Right renal pelvis (tissue), 4 donors: ENCODE measurements at regions not wholly inside any gene's neighbourhood (a gene's known extent, or its start where the extent isn't known, plus 50 kb on each side); places are given as distances from the start of the nearest gene placed in this dataset.

ENCODE experiments used
- DNase-seq, 4 donors: peaks; one replicate each; pipeline ENCODE4 v3.0.0-alpha.2; 2013; ENCODE audit warnings: low read depth in 4 of 4, low spot score in 3 of 4, missing footprints in 1 of 4

- no peak for DNase-seq
Measured at GRCh38 chr17:36661047-36661666, 59.8 kb downstream of the MRM1 start.

GRCh38 chr17:36661688-36662087 lies 60.3 kb downstream of the MRM1 start:
- no peak for DNase-seq

- DNase-seq, result no peak
Measured at GRCh38 chr17:36665417-36665816, 64.0 kb downstream of the MRM1 start.

- DNase-seq, result no peak
Measured at GRCh38 chr17:36667922-36668321, 66.5 kb downstream of the MRM1 start.

- DNase-seq, result no peak
Measured at GRCh38 chr17:36668824-36669223, 67.4 kb downstream of the MRM1 start.

- DNase-seq, result no peak
Measured at GRCh38 chr17:36671144-36671543, 69.8 kb downstream of the MRM1 start.

GRCh38 chr17:36672403-36672918 lies 71.1 kb downstream of the MRM1 start:
- no peak for DNase-seq

- no peak for DNase-seq
Measured at GRCh38 chr17:36673068-36673467, 71.7 kb downstream of the MRM1 start.

GRCh38 chr17:36673637-36674277 lies 72.4 kb downstream of the MRM1 start:
- no peak for DNase-seq

GRCh38 chr17:36674278-36674650 lies 72.9 kb downstream of the MRM1 start:
- no peak for DNase-seq

GRCh38 chr17:36675250-36675649 lies 73.9 kb downstream of the MRM1 start:
- no peak for DNase-seq

- DNase-seq, result no peak
Measured at GRCh38 chr17:36675786-36676185, 74.4 kb downstream of the MRM1 start.

- DNase-seq, result no peak
Measured at GRCh38 chr17:36679815-36680467, 78.6 kb downstream of the MRM1 start.

GRCh38 chr17:36680701-36681202 lies 79.4 kb downstream of the MRM1 start:
- DNase-seq, result no peak

- DNase-seq, result no peak
Measured at GRCh38 chr17:36682773-36683172, 81.4 kb downstream of the MRM1 start.

GRCh38 chr17:36683387-36683786 lies 82.0 kb downstream of the MRM1 start:
- DNase-seq, result no peak

GRCh38 chr17:36684134-36684533 lies 82.8 kb downstream of the MRM1 start:
- no peak for DNase-seq

GRCh38 chr17:36686123-36686669 lies 84.8 kb downstream of the MRM1 start:
- DNase-seq, result no peak

- DNase-seq, result no peak
Measured at GRCh38 chr17:36687736-36688135, 86.4 kb downstream of the MRM1 start.

GRCh38 chr17:36689089-36689667 lies 87.8 kb downstream of the MRM1 start:
- no peak for DNase-seq

- no peak for DNase-seq
Measured at GRCh38 chr17:36690190-36690589, 88.8 kb downstream of the MRM1 start.
